Spleen (tissue), 7 donors: ENCODE measurements at regions not wholly inside any gene's neighbourhood (a gene's known extent, or its start where the extent isn't known, plus 50 kb on each side); places are given as distances from the start of the nearest gene placed in this dataset.

ENCODE experiments used
- POLR2A ChIP-seq, 3 donors: fragments of 450-650 bp; IDR thresholded peaks; one replicate each; pipeline ENCODE4 v1.5.1; 2017; ENCODE audit warnings: antibody characterized with exemption in 3 of 3, mild to moderate bottlenecking in 1 of 3
- TF ChIP-seq, protein P1 (sequence below), 11 experiments: fragments of 200-600 bp in 7 of 11; fragments of 450-650 bp in 4 of 11; sonication (generic) in 4 of 11; IDR thresholded peaks in 8 of 11; conservative IDR thresholded peaks in 3 of 11; 1 replicate in 7 of 11; 2 replicates in 4 of 11; pipeline versions ENCODE4 v1.4.0 to v1.8.0; 2016 to 2021; ENCODE audit warnings: antibody characterized with exemption in 11 of 11, inconsistent platforms in 4 of 11, mild to moderate bottlenecking in 1 of 11
- donor health status: DM: no; HTN: no; CAD: no; lungs with moderate emphysema.
- donor health status: DM: no; HTN: no; CAD: no.
- donor health status: DM: no; HTN: no; CAD: no.

DNA sequence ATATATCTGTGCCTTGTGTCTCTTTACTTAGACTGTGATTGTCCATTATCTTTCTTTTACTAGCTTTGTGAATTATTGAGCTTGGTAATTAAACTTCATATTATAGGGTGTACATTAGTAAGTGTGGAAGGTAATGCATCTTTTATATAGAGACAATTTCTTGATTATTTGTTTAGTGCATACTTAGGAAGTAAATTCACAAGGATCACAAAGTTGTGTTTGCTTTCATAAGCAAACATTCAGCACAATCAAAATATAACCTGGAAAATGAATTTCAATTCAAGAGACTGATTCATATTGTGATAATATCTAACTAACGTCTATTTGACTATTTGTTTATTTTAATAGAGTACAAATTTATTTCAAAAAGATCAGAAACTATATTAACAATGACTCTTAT, 749.9 kb upstream of the NUDT12 start:
- TF ChIP-seq, protein P1, sequence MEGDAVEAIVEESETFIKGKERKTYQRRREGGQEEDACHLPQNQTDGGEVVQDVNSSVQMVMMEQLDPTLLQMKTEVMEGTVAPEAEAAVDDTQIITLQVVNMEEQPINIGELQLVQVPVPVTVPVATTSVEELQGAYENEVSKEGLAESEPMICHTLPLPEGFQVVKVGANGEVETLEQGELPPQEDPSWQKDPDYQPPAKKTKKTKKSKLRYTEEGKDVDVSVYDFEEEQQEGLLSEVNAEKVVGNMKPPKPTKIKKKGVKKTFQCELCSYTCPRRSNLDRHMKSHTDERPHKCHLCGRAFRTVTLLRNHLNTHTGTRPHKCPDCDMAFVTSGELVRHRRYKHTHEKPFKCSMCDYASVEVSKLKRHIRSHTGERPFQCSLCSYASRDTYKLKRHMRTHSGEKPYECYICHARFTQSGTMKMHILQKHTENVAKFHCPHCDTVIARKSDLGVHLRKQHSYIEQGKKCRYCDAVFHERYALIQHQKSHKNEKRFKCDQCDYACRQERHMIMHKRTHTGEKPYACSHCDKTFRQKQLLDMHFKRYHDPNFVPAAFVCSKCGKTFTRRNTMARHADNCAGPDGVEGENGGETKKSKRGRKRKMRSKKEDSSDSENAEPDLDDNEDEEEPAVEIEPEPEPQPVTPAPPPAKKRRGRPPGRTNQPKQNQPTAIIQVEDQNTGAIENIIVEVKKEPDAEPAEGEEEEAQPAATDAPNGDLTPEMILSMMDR (IDR thresholded peaks at IDR 0.05 in 8 of 11, conservative IDR thresholded peaks at IDR 0.05 in 3 of 11) = no peak
- no peak for TF ChIP-seq POLR2A (IDR thresholded peaks at IDR 0.05)
